Aorta (tissue), 5 donors: ENCODE measurements at regions not wholly inside any gene's neighbourhood (a gene's known extent, or its start where the extent isn't known, plus 50 kb on each side); places are given as distances from the start of the nearest gene placed in this dataset.

Experiments used
- ATAC-seq: fragments of 200-7000 bp; cut with Tn5 transposase; one replicate; pipeline ENCODE4 v1.9.1; 2022; ENCODE audit warnings: moderate library complexity; ENCODE audit not compliant: low FRiP score
- DNase-seq, 2 donors: peaks; one replicate each; pipeline ENCODE4 v3.0.0-alpha.2; 2020
- H3K27ac ChIP-seq, 2 donors: one replicate each; pipeline ENCODE4 v1.5.1; 2013; ENCODE audit warnings: low read length in 2 of 2, mild to moderate bottlenecking in 2 of 2, moderate library complexity in 2 of 2, control low read depth in 1 of 2, inconsistent platforms in 1 of 2, low read depth in 1 of 2
- H3K27me3 ChIP-seq, 2 donors: one replicate each; pipeline ENCODE4 v1.6.1; 2013; ENCODE audit warnings: control low read depth in 1 of 2, low read length in 1 of 2, mild to moderate bottlenecking in 1 of 2, moderate library complexity in 1 of 2; ENCODE audit not compliant: insufficient read depth in 2 of 2, control insufficient read depth in 1 of 2
- H3K36me3 ChIP-seq, 2 donors: one replicate each; pipeline ENCODE4 v1.6.1; 2013; ENCODE audit warnings: control low read depth in 1 of 2, low read length in 1 of 2, mild to moderate bottlenecking in 1 of 2; ENCODE audit not compliant: insufficient read depth in 2 of 2, control insufficient read depth in 1 of 2
- H3K4me1 ChIP-seq, 2 donors: one replicate each; pipeline ENCODE4 v1.6.1; 2013; ENCODE audit warnings: low read length in 2 of 2, control low read depth in 1 of 2, mild to moderate bottlenecking in 1 of 2, moderate library complexity in 1 of 2; ENCODE audit not compliant: insufficient read depth in 2 of 2, control insufficient read depth in 1 of 2
- H3K4me3 ChIP-seq, 2 donors: one replicate each; pipeline ENCODE4 v1.5.1; 2013; ENCODE audit warnings: low read length in 2 of 2, control low read depth in 1 of 2, mild to moderate bottlenecking in 1 of 2
- H3K9me3 ChIP-seq: one replicate; pipeline ENCODE4 v1.6.1; 2013; ENCODE audit warnings: mild to moderate bottlenecking, low read length; ENCODE audit not compliant: control insufficient read depth
- WGBS, 2 donors: extraction: QIAGEN DNeasy Blood & Tissue Kit; methylation state at CpG; one replicate each; pipeline ENCODE4 v1.1.7; 2013; 5-methylcytosine and 5-hydroxymethylcytosine counted together
- intact Hi-C, 2 donors: fragments of 100-400 bp; cut with DNase I; formaldehyde crosslinking; loops; one replicate each; pipeline versions ENCODE4 v1.14.2 to v1.15.0; 2022
- donor health status: healthy with polysubstance abuse.
- donor health status: Bipolar disorder and iron deficiency.
- donor health status: DM: no; HTN: no; CAD: no.
- donor health status: DM: no; HTN: no; CAD: no.
- donor health status: DM: yes; HTN: yes; CAD: no.

- Histone ChIP-seq H3K4me1 (no peaks in the 10 kb centered on the region), H3K9me3 (no peaks in the 10 kb centered on the region), H3K36me3 (no peaks in the 10 kb centered on the region), H3K4me3 (no peak overlapping the region), H3K27ac (no peak overlapping the region), H3K27me3 (no peaks in the 10 kb centered on the region)
- no peak for ATAC-seq
- WGBS, 2 donors: 95 to 97% methylated on average over 10 of the region's 10 CpGs
- intact Hi-C loops: no loop called here
- no peak for DNase-seq
Observed at GRCh38 chr1:8222789-8223188, 95.1 kb upstream of the SLC45A1 start.

GRCh38 chr1:8219530-8219929 is 98.4 kb upstream of the SLC45A1 start:
- no peak overlapping the region for H3K4me3 ChIP-seq

GRCh38 chr1:8218351-8219092 is 99.4 kb upstream of the SLC45A1 start:
- H3K27ac ChIP-seq: no peak overlapping the region
- H3K9me3 ChIP-seq: no peaks in the 10 kb centered on the region
- no peaks in the 10 kb centered on the region for H3K27me3 ChIP-seq
- H3K4me3 ChIP-seq: no peak overlapping the region
- 91 to 94% methylated on average over 10 of the region's 10 CpGs for WGBS, 2 donors
- no peaks in the 10 kb centered on the region for H3K4me1 ChIP-seq
- H3K36me3 ChIP-seq: no peaks in the 10 kb centered on the region
- ATAC-seq (no peak), DNase-seq (no peak)
- intact Hi-C loops: no loop called here

More at GRCh38 chr1:8219530-8219929, 98.4 kb upstream of the SLC45A1 start:
- Histone ChIP-seq H3K27me3 (no peaks in the 10 kb centered on the region), H3K36me3 (no peaks in the 10 kb centered on the region), H3K4me1 (no peaks in the 10 kb centered on the region), H3K9me3 (no peaks in the 10 kb centered on the region), H3K27ac (no peak overlapping the region)
- WGBS, 2 donors: 53 to 67% methylated on average over 4 of the region's 4 CpGs
- no peak for DNase-seq
- no peak for ATAC-seq
- intact Hi-C loops: no loop called here

GRCh38 chr1:8217809-8218208 is 100.1 kb upstream of the SLC45A1 start:
- intact Hi-C loops: no loop called here
- DNase-seq (no peak), ATAC-seq (no peak)
- 82 to 84% methylated on average over 4 of the region's 4 CpGs for WGBS, 2 donors
- Histone ChIP-seq H3K9me3 (no peaks in the 10 kb centered on the region), H3K27ac (peak overlapping the region in 1 of 2 donors; percentile 13), H3K4me3 (no peak overlapping the region), H3K36me3 (no peaks in the 10 kb centered on the region), H3K4me1 (no peaks in the 10 kb centered on the region), H3K27me3 (no peaks in the 10 kb centered on the region)

- WGBS, 2 donors: 2 to 4% methylated on average over 46 to 70 of the region's 70 CpGs
- DNase-seq (peak; percentile 68 to 83), ATAC-seq (peak; percentile 82)
- no peaks in the 10 kb centered on the region for H3K36me3 ChIP-seq
- peak overlapping the region; percentile 2 to 14 for H3K4me3 ChIP-seq
- intact Hi-C loops: no loop called here
- no peaks in the 10 kb centered on the region for H3K27me3 ChIP-seq
- no peaks in the 10 kb centered on the region for H3K9me3 ChIP-seq
- H3K27ac ChIP-seq: peak overlapping the region in 1 of 2 donors; percentile 58
- no peaks in the 10 kb centered on the region for H3K4me1 ChIP-seq
Observed at GRCh38 chr1:8217011-8217711, 100.8 kb upstream of the SLC45A1 start.

GRCh38 chr1:8216005-8216404 is 101.9 kb upstream of the SLC45A1 start:
- Histone ChIP-seq H3K27me3 (no peaks in the 10 kb centered on the region), H3K4me3 (no peak overlapping the region), H3K9me3 (no peaks in the 10 kb centered on the region), H3K4me1 (no peaks in the 10 kb centered on the region), H3K36me3 (no peaks in the 10 kb centered on the region), H3K27ac (no peak overlapping the region)
- no peak for ATAC-seq
- WGBS, 2 donors: 11 to 22% methylated on average over 1 of the region's 1 CpG
- intact Hi-C loops: no loop called here
- no peak for DNase-seq

GRCh38 chr1:8214501-8215173 is 103.3 kb upstream of the SLC45A1 start:
- H3K4me3 ChIP-seq: no peak overlapping the region
- WGBS, 2 donors: 78 to 80% methylated on average over 6 of the region's 6 CpGs
- no peak overlapping the region for H3K27ac ChIP-seq
- DNase-seq (no peak), ATAC-seq (no peak)
- intact Hi-C loops: no loop called here
- H3K36me3 ChIP-seq: no peaks in the 10 kb centered on the region
- H3K27me3 ChIP-seq: no peaks in the 10 kb centered on the region
- no peaks in the 10 kb centered on the region for H3K9me3 ChIP-seq
- H3K4me1 ChIP-seq: no peaks in the 10 kb centered on the region

- no peak overlapping the region for H3K27ac ChIP-seq
- 81 to 91% methylated on average over 9 of the region's 9 CpGs for WGBS, 2 donors
- H3K4me3 ChIP-seq: no peak overlapping the region
- H3K9me3 ChIP-seq: no peaks in the 10 kb centered on the region
- DNase-seq (no peak), ATAC-seq (no peak)
- no peaks in the 10 kb centered on the region for H3K36me3 ChIP-seq
- no peaks in the 10 kb centered on the region for H3K27me3 ChIP-seq
- intact Hi-C loops: no loop called here
- H3K4me1 ChIP-seq: no peaks in the 10 kb centered on the region
Observed at GRCh38 chr1:8213676-8214075, 104.2 kb upstream of the SLC45A1 start.
